Central memory CD4-positive, alpha-beta T cell (primary cell): ENCODE measurements at regions not wholly inside any gene's neighbourhood (a gene's known extent, or its start where the extent isn't known, plus 50 kb on each side); places are given as distances from the start of the nearest gene placed in this dataset.

Source experiments
- DNase-seq: peaks from one replicate; pipeline ENCODE4 v3.0.0; 2022

DNA sequence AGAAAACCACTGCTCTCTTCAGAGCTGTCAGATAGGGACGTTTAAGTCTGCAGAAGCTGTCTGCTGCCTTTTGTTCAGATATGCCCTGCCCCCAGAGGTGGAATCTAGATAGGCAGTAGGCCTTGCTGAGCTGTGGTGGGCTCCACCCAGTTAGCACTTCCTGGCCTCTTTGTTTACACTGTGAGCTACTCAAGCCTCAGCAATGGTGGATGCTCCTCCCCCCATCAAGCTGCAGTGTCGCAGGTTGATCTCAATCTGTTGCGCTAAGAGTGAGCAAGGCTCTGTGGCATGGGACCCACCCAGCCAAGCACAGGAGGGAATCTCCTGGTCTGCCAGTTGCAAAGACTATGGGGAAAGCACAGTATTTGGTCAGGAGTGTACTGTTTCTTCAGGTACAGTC lies 59.2 kb upstream of the ZNF641 start:
- DNase-seq = peak; percentile 50

DNA sequence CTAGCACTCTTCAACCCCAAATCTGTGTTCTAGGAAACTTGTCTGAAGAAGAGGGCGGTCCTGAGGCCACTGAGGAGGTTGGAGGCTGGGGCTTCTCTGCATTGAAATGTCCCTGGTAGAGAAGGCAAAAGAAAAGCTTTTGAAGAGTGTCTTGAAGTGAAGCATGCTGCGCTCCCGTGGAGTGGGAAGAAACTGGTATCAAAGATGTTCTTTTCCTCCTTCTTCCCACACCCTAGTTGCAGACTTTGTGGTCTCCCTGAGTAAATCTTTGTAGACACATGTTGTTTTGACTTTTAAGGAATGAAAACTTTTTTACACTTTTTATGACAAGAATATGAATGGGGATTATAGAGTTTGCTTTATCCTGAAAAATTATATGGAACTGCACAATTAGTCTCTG lies 59.0 kb upstream of the ANP32D start:
- DNase-seq = no peak

DNA sequence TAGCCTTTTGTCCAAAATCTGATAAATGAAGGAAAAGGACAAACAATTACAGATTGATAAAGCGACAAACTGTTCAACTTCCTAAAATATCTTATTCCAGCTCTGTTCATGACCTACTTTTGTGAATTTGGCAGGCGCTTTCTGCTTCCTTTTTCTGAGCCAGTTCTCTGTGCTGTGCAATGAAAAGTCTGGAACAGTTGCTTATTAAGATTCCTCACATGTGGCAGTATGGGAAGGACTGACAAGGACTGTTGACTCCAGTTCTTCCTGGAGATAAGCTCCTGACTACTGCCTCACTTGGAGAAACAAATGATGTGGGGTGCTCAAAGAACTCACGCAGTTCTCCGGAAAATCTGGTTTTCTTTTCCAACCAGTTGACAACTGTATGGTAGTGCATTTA lies 58.3 kb upstream of the ANP32D start:
- DNase-seq = no peak

DNA sequence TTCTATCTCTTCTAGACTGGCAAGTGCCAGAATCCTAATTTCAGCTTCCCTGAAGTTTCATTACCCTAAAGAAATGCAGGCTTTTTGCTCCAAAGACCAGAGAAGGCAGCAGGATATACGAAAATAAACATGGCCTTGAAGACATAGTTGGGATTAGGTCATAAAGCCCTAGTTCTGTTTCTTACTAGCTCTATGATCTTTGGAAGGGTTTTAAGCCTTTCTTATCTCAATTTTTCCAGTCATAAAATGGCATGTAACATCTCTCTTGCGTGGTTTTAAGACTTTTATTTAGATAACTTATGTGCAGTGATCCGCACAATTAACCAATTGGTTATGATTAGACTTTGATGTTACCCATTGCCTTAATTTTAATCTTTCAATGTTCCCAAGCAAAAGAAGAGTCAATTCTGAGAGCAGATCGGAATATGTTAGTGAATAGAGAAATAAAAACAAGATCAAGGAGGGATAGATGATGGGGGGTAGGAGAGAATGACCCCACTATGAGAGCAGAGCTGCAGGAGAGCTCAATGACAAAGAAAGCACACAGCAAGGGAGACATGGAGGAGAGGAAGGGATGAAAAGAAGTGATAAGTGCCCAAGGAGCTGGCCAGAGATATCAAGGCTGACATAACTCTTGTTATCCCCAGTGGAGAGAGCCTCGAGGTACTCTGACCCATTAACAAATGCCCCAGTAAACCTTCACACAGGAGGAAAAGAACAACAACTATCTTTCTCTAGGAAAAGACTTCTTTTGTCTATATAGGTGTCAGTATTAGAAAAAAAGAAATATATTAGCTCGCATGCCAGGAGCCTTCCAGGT lies 53.0 kb upstream of the ANP32D start:
- DNase-seq = no peak

DNA sequence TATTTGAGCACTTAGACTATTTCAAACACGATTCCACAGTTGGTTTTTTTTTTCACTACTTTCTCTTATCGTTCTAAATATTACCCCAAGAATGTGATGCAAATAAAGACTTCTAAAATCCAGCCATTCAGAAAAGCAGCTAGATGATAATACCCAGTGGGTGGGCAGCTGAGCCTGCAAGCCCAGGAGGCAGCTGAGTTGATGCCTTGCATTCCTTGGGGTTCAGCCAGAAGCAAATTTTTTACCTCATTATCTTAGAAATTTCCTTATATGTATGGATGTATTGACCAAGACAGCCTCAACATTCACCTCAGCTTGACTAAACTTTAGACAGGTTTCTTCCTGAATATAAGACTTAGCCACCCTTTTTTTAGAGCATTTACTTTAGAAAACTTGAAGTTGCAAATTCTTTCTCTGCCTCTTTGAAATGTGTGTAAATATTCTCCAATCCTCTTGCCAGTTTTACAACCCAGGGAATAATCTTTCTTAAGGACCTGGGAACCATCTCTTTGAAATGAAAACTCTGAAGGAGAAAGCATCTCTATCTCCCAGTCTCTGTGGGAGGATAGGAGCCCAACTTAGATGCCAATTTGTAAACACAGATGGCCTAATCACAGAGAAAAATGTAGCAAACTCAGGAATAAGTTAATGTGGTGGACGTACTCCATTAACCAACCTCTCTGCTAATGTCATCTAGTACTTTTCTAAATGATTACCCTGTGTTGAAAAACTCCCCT lies 52.2 kb upstream of the ANP32D start:
- no peak for DNase-seq

DNA sequence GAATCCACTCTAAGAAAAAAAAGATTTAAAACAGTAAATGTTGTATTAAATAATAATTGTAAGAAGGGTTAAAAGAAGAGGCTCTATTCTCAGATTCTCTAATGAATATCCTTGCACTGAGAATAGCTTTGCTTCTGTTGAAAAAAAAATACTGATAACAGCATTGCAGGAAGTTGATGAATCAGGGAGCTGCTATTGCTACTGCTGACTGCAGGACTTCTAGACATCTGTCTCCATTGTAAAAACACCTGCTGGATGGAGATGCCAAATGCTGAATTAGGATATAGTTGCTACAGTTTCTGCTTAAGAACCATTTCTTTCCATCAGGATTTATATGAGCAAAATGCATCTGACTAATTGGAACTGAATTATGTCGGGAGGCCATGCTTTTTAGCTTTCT lies 50.3 kb upstream of the ANP32D start:
- DNase-seq = no peak
